ENCODE measurements at regions not wholly inside any gene's neighbourhood (a gene's known extent, or its start where the extent isn't known, plus 50 kb on each side); places are given as distances from the start of the nearest gene placed in this dataset.

- Histone ChIP-seq H3K4me3 (ENCODE audit: low read length) (no peak overlapping the region), H3K4me1 (ENCODE audit: control insufficient read depth, insufficient read depth, low read length) (no peaks in the 10 kb centered on the region), H3K27me3 (ENCODE audit: control insufficient read depth, insufficient read depth, low read length) (no peaks in the 10 kb centered on the region), H3K36me3 (ENCODE audit: control insufficient read depth, insufficient read depth, low read length) (no peaks in the 10 kb centered on the region), H3K9me3 (ENCODE audit: control insufficient read depth, insufficient read depth, low read length) (no peaks in the 10 kb centered on the region), H3K27ac (ENCODE audit: low read length) (no peak overlapping the region)
- DNase-seq (no peak), ATAC-seq (no peak)
- Mint-ChIP-seq H3K4me1 (no peaks in the 10 kb centered on the region), H3K27me3 (ENCODE audit: low read depth in 2 of 2) (peaks cover 0 to 2% of the 10 kb centered on the region in 2 donors), H3K4me3 (no peak overlapping the region), H3K9me3 (no peaks in the 10 kb centered on the region), H3K36me3 (no peaks in the 10 kb centered on the region), H3K27ac (no peak overlapping the region)
- WGBS (ENCODE audit: insufficient coverage) = 62% methylated on average over 1 of the region's 2 CpGs
- intact Hi-C loops (cut with micrococcal nuclease) = no loop called here
- no peak for TF ChIP-seq CTCF (IDR thresholded peaks at IDR 0.05)
Measured at GRCh38 chr18:55763298-55763697, 175.3 kb upstream of the TCF4 start.

- H3K27me3 ChIP-seq (ENCODE audit: control insufficient read depth, insufficient read depth, low read length) = no peaks in the 10 kb centered on the region
- 89% methylated on average over 3 of the region's 3 CpGs for WGBS (ENCODE audit: insufficient coverage)
- no peak overlapping the region for H3K27ac ChIP-seq (ENCODE audit: low read length)
- peaks cover 0 to 2% of the 10 kb centered on the region in 2 donors for H3K27me3 Mint-ChIP-seq (ENCODE audit: low read depth in 2 of 2)
- no peak overlapping the region for H3K4me3 ChIP-seq (ENCODE audit: low read length)
- ATAC-seq (no peak), DNase-seq (no peak)
- intact Hi-C loops (cut with micrococcal nuclease) = no loop called here
- no peaks in the 10 kb centered on the region for H3K36me3 ChIP-seq (ENCODE audit: control insufficient read depth, insufficient read depth, low read length)
- no peaks in the 10 kb centered on the region for H3K4me1 Mint-ChIP-seq
- H3K4me3 Mint-ChIP-seq = no peak overlapping the region
- H3K36me3 Mint-ChIP-seq = no peaks in the 10 kb centered on the region
- H3K27ac Mint-ChIP-seq = no peak overlapping the region
- TF ChIP-seq CTCF (IDR thresholded peaks at IDR 0.05) = no peak
- H3K9me3 ChIP-seq (ENCODE audit: control insufficient read depth, insufficient read depth, low read length) = no peaks in the 10 kb centered on the region
- no peaks in the 10 kb centered on the region for H3K9me3 Mint-ChIP-seq
- no peaks in the 10 kb centered on the region for H3K4me1 ChIP-seq (ENCODE audit: control insufficient read depth, insufficient read depth, low read length)
Measured at GRCh38 chr18:55762424-55762823, 174.4 kb upstream of the TCF4 start.

- no peaks in the 10 kb centered on the region for H3K9me3 Mint-ChIP-seq
Measured at GRCh38 chr18:55753643-55754263, 165.8 kb upstream of the TCF4 start.

More at GRCh38 chr18:55753643-55754263, 165.8 kb upstream of the TCF4 start:
- no peak overlapping the region for H3K27ac ChIP-seq (ENCODE audit: low read length)
- no peaks in the 10 kb centered on the region for H3K27me3 ChIP-seq (ENCODE audit: control insufficient read depth, insufficient read depth, low read length)
- Mint-ChIP-seq H3K4me1 (no peaks in the 10 kb centered on the region), H3K36me3 (no peaks in the 10 kb centered on the region), H3K4me3 (no peak overlapping the region), H3K27ac (no peak overlapping the region), H3K27me3 (ENCODE audit: low read depth in 2 of 2) (peaks cover 0 to 4% of the 10 kb centered on the region in 2 donors)
- no peaks in the 10 kb centered on the region for H3K9me3 ChIP-seq (ENCODE audit: control insufficient read depth, insufficient read depth, low read length)
- no peak overlapping the region for H3K4me3 ChIP-seq (ENCODE audit: low read length)
- WGBS (ENCODE audit: insufficient coverage) = 57% methylated on average over 4 of the region's 4 CpGs
- ATAC-seq = no peak
- no peak for DNase-seq
- H3K36me3 ChIP-seq (ENCODE audit: control insufficient read depth, insufficient read depth, low read length) = no peaks in the 10 kb centered on the region
- no peaks in the 10 kb centered on the region for H3K4me1 ChIP-seq (ENCODE audit: control insufficient read depth, insufficient read depth, low read length)
- intact Hi-C loops (cut with micrococcal nuclease) = no loop called here
- TF ChIP-seq CTCF (IDR thresholded peaks at IDR 0.05) = no peak
